Vagina (tissue), 2 donors: ENCODE measurements at regions not wholly inside any gene's neighbourhood (a gene's known extent, or its start where the extent isn't known, plus 50 kb on each side); places are given as distances from the start of the nearest gene placed in this dataset.

Experiments
- DNase-seq, 2 donors: peaks; one replicate each; pipeline ENCODE4 v3.0.0-alpha.2; 2017; ENCODE audit errors: extremely low spot score in 2 of 2
- H3K27ac ChIP-seq: fragments of 200-600 bp; sonication (generic); one replicate; pipeline ENCODE4 v1.5.1; 2019
- H3K27me3 ChIP-seq: fragments of 200-600 bp; sonication (generic); one replicate; pipeline ENCODE4 v1.5.1; 2019
- H3K36me3 ChIP-seq, 2 donors: fragments of 200-600 bp; sonication (generic); one replicate each; pipeline ENCODE4 v1.5.1; 2017 to 2019
- H3K4me1 ChIP-seq: fragments of 200-600 bp; sonication (generic); one replicate; pipeline ENCODE4 v1.5.1; 2019
- H3K4me3 ChIP-seq, 2 donors: fragments of 200-600 bp; sonication (generic); 1 replicate in 1 of 2; 2 replicates in 1 of 2; pipeline ENCODE4 v1.5.1; 2016 to 2019
- H3K9me3 ChIP-seq: fragments of 200-600 bp; sonication (generic); one replicate; pipeline ENCODE4 v1.5.1; 2019
- CTCF ChIP-seq, 3 experiments: fragments of 450-650 bp in 2 of 3; fragments of 200-600 bp in 1 of 3; sonication (generic) in 1 of 3; IDR thresholded peaks; one replicate each; pipeline ENCODE4 v1.5.1; 2017 to 2019; ENCODE audit warnings: antibody characterized with exemption in 3 of 3, mild to moderate bottlenecking in 2 of 3, moderate library complexity in 2 of 3
- POLR2A ChIP-seq, 2 donors: fragments of 450-650 bp; IDR thresholded peaks; one replicate each; pipeline ENCODE4 v1.6.1; 2017; ENCODE audit warnings: antibody characterized with exemption in 2 of 2, mild to moderate bottlenecking in 2 of 2, moderate library complexity in 2 of 2
- POLR2AphosphoS5 ChIP-seq, 2 donors: sonication (generic); formaldehyde crosslinking; IDR thresholded peaks; one replicate each; pipeline ENCODE4 v1.9.0; 2017; ENCODE audit warnings: antibody characterized with exemption in 2 of 2, mild to moderate bottlenecking in 2 of 2, low read depth in 1 of 2; ENCODE audit not compliant: insufficient read depth in 1 of 2
- intact Hi-C: fragments of 100-400 bp; cut with DNase I; formaldehyde crosslinking; loops from one replicate; pipeline ENCODE4 v1.15.1; 2023

GRCh38 chr20:21622097-21622857, 83.2 kb upstream of the PAX1 start:
- no peaks in the 10 kb centered on the region for H3K4me1 ChIP-seq
- intact Hi-C loops, result no loop called here
- H3K4me3 ChIP-seq, result no peak overlapping the region
- H3K9me3 ChIP-seq, result no peaks in the 10 kb centered on the region
- no peaks in the 10 kb centered on the region for H3K27me3 ChIP-seq
- H3K36me3 ChIP-seq, result no peaks in the 10 kb centered on the region
- H3K27ac ChIP-seq, result no peak overlapping the region
- TF ChIP-seq POLR2A (IDR thresholded peaks at IDR 0.05), result no peak
- TF ChIP-seq POLR2AphosphoS5 (IDR thresholded peaks at IDR 0.05; ENCODE audit: insufficient read depth in 1 of 2, low read depth in 1 of 2), result no peak
- TF ChIP-seq CTCF (IDR thresholded peaks at IDR 0.05), result no peak
- no peak for DNase-seq

GRCh38 chr20:21618759-21619416, 86.6 kb upstream of the PAX1 start:
- Histone ChIP-seq H3K4me1 (no peaks in the 10 kb centered on the region), H3K36me3 (no peaks in the 10 kb centered on the region), H3K27me3 (no peaks in the 10 kb centered on the region), H3K27ac (no peak overlapping the region), H3K4me3 (no peak overlapping the region), H3K9me3 (no peaks in the 10 kb centered on the region)
- no peak for TF ChIP-seq CTCF (IDR thresholded peaks at IDR 0.05)
- no peak for TF ChIP-seq POLR2AphosphoS5 (IDR thresholded peaks at IDR 0.05; ENCODE audit: insufficient read depth in 1 of 2, low read depth in 1 of 2)
- no peak for TF ChIP-seq POLR2A (IDR thresholded peaks at IDR 0.05)
- intact Hi-C loops, result no loop called here
- DNase-seq, result no peak

- no peaks in the 10 kb centered on the region for H3K36me3 ChIP-seq
- H3K27me3 ChIP-seq, result no peaks in the 10 kb centered on the region
- no peak for DNase-seq
- no peak overlapping the region for H3K27ac ChIP-seq
- no peaks in the 10 kb centered on the region for H3K4me1 ChIP-seq
- H3K4me3 ChIP-seq, result no peak overlapping the region
- no peaks in the 10 kb centered on the region for H3K9me3 ChIP-seq
- intact Hi-C loops, result no loop called here
- TF ChIP-seq CTCF (IDR thresholded peaks at IDR 0.05) (peak in 1 of 3 experiments; percentile 24), POLR2A (IDR thresholded peaks at IDR 0.05) (no peak)
Measured at GRCh38 chr20:21615617-21616080, 89.8 kb upstream of the PAX1 start.

- intact Hi-C loops, result no loop called here
- TF ChIP-seq POLR2AphosphoS5 (IDR thresholded peaks at IDR 0.05; ENCODE audit: insufficient read depth in 1 of 2, low read depth in 1 of 2), result no peak
- TF ChIP-seq POLR2A (IDR thresholded peaks at IDR 0.05), result no peak
- no peak for TF ChIP-seq CTCF (IDR thresholded peaks at IDR 0.05)
- Histone ChIP-seq H3K9me3 (no peaks in the 10 kb centered on the region), H3K36me3 (no peaks in the 10 kb centered on the region), H3K27me3 (no peaks in the 10 kb centered on the region), H3K4me1 (no peaks in the 10 kb centered on the region), H3K27ac (no peak overlapping the region), H3K4me3 (no peak overlapping the region)
- DNase-seq, result no peak
Measured at GRCh38 chr20:21614980-21615379, 90.5 kb upstream of the PAX1 start.

GRCh38 chr20:21613512-21613911, 92.0 kb upstream of the PAX1 start:
- no peak for DNase-seq
- intact Hi-C loops, result no loop called here
- Histone ChIP-seq H3K9me3 (no peaks in the 10 kb centered on the region), H3K27me3 (no peaks in the 10 kb centered on the region), H3K4me1 (no peaks in the 10 kb centered on the region), H3K27ac (no peak overlapping the region), H3K36me3 (no peaks in the 10 kb centered on the region), H3K4me3 (no peak overlapping the region)
- TF ChIP-seq POLR2AphosphoS5 (IDR thresholded peaks at IDR 0.05; ENCODE audit: insufficient read depth in 1 of 2, low read depth in 1 of 2), result no peak
- no peak for TF ChIP-seq POLR2A (IDR thresholded peaks at IDR 0.05)
